WERI-Rb-1 (cell line): ENCODE measurements at regions not wholly inside any gene's neighbourhood (a gene's known extent, or its start where the extent isn't known, plus 50 kb on each side); places are given as distances from the start of the nearest gene placed in this dataset.

Source experiments
- DNase-seq: peaks from one replicate; pipeline ENCODE4 v3.0.0-alpha.2; 2020
- H3K27ac ChIP-seq: fragments of 250-450 bp; sonication (Bioruptor Pico); 2 replicates; pipeline ENCODE4 v1.5.1; 2020; ENCODE audit warnings: mild to moderate bottlenecking, moderate library complexity
- H3K27me3 ChIP-seq: fragments of 250-450 bp; sonication (Bioruptor Pico); 2 replicates; pipeline ENCODE4 v1.5.1; 2021; ENCODE audit warnings: mild to moderate bottlenecking, low read depth, moderate library complexity; ENCODE audit not compliant: insufficient read depth, severe bottlenecking
- H3K36me3 ChIP-seq: fragments of 250-450 bp; sonication (Bioruptor Pico); 2 replicates; pipeline ENCODE4 v1.5.1; 2020; ENCODE audit warnings: mild to moderate bottlenecking, moderate library complexity
- H3K4me3 ChIP-seq: 2 replicates; pipeline ENCODE4 v1.5.1; 2011; ENCODE audit warnings: low read depth, mild to moderate bottlenecking, control low read depth, low read length
- H3K9me3 ChIP-seq: fragments of 250-450 bp; sonication (Bioruptor Pico); 2 replicates; pipeline ENCODE4 v1.5.1; 2021; ENCODE audit warnings: mild to moderate bottlenecking, moderate library complexity; ENCODE audit not compliant: severe bottlenecking
- CTCF ChIP-seq: IDR thresholded peaks from 2 replicates; pipeline ENCODE4 v1.5.1; 2011; ENCODE audit warnings: low read depth, mild to moderate bottlenecking, control low read depth, inconsistent platforms, low read length

DNA sequence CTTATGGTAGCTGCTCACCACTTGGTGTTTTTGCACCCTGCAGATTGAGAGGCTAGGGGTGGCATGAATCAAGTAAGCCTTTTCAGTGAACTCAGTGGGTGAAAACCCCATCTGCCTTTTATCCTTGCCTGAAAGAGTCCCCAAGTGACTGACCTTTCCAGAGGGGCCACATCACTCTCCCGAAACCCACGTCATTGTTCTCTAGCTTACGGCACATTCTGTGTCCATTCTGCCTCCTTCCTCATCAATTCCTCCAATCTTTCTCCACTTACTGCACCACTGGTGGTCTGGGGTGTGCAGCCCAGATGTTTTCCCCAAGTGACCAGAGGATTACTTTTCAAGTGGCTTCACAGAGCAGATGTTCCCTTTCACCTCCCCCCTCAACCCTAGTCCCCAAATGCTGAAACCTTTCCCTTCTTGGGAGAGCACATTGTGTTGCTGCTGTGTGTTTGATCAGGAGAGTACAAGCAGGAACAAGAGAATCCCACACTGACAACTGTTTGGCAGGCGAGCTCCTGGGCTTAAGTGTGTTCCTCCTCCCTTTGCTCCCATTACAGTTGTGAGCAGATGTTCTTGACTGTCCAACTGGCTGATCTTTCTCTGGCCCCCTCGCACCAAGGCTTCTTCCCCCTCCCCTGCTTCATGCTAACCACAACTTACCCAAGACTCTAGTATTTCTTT is 138.0 kb upstream of the IGF1 start:
- Histone ChIP-seq H3K4me3 (no peak overlapping the region), H3K27ac (no peak overlapping the region), H3K9me3 (no peaks in the 10 kb centered on the region), H3K36me3 (no peaks in the 10 kb centered on the region), H3K27me3 (no peaks in the 10 kb centered on the region)
- no peak for TF ChIP-seq CTCF
- no peak for DNase-seq

DNA sequence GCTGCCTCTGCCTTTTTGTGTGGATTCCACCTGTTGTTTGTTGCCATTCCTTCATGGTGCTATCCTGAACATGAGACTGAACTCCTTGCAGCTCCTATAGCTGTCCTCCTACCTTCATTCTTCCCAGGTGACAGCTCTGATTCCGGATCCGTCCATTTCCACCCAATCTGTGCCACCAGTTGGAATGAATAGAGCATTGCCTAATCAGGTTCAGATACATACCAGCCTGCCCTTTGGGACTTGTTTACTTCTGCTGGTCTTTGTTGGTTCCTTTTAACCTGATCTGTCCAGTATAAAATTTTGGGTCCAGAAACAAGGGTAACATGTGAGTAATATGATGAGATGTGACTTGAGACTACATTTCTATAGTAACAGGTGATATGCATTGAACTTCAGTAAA is 136.3 kb upstream of the IGF1 start:
- H3K27ac ChIP-seq = no peak overlapping the region
- H3K36me3 ChIP-seq = no peaks in the 10 kb centered on the region
- no peak for TF ChIP-seq CTCF
- no peak for DNase-seq
- no peaks in the 10 kb centered on the region for H3K27me3 ChIP-seq
- H3K9me3 ChIP-seq = no peaks in the 10 kb centered on the region
- H3K4me3 ChIP-seq = no peak overlapping the region

DNA sequence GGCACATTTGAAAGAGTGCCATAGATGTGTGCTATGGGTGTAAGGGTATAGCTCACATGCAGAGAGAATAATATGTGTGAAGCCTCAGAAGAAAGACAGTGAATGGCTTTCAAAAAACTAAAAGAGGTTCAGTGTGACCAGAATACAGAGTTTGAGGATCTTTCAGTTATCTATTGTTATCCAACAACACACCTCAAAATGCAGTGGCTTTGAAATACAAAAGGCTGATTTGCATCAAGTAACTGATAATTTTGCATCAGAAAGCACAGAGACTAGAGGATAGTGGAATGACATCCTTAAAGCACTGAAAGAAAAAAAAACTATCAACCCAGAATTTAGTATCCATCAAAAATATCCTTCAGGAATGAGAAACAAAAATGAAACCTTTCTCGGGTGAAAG is 131.6 kb upstream of the IGF1 start:
- no peak for DNase-seq

DNA sequence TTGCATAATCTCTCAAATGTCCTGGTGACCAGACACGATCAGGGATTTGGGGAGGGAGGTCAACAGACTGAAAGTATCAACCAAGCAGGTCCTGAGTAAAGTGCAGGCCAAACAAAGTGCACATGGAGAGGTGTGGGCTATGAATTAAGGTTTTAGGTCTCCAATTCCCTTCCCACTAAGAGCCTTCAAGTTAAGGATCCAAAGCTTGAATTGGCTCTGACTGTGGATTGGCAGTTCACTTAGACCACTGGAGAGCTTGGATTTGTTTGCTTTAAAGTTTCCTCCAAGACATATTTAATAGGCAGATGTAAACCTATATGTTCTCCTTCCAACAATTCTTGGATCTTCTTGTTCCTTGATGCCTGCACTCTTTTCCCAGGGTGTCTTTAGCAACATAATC is 129.6 kb upstream of the IGF1 start:
- DNase-seq = no peak
- no peak for TF ChIP-seq CTCF
- no peak overlapping the region for H3K4me3 ChIP-seq
- no peaks in the 10 kb centered on the region for H3K27me3 ChIP-seq
- H3K36me3 ChIP-seq = no peaks in the 10 kb centered on the region
- H3K9me3 ChIP-seq = no peaks in the 10 kb centered on the region
- no peak overlapping the region for H3K27ac ChIP-seq

More for the DNA sequence above, 131.6 kb upstream of the IGF1 start:
- Histone ChIP-seq H3K36me3 (no peaks in the 10 kb centered on the region), H3K9me3 (no peaks in the 10 kb centered on the region), H3K4me3 (no peak overlapping the region), H3K27me3 (no peaks in the 10 kb centered on the region), H3K27ac (no peak overlapping the region)
- no peak for TF ChIP-seq CTCF

GRCh38 chr12:102603021-102603420 is 122.7 kb upstream of the IGF1 start:
- no peak for TF ChIP-seq CTCF
- Histone ChIP-seq H3K9me3 (no peaks in the 10 kb centered on the region), H3K4me3 (no peak overlapping the region), H3K36me3 (no peaks in the 10 kb centered on the region), H3K27ac (no peak overlapping the region), H3K27me3 (no peaks in the 10 kb centered on the region)
- DNase-seq = no peak

DNA sequence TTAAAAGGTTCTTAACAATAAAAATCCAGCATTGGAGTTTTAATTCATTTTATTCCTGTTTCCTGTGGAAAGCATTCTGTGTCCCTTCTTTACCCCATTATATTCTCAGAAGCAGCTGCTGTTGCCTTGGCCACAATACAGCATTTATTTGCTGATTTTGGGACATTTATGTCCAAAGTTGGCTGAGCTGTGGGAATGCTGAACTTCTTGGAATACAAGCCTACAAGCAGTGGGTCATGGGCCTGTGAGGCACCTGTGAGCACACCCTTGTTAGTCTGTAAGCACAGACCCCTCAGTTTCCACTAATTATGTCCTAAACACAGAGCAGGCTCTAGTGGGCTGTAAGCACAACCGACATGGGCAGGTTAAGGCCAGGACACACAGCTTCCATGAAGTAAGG is 122.2 kb upstream of the IGF1 start:
- TF ChIP-seq CTCF = no peak
- Histone ChIP-seq H3K36me3 (no peaks in the 10 kb centered on the region), H3K4me3 (no peak overlapping the region), H3K9me3 (no peaks in the 10 kb centered on the region), H3K27ac (no peak overlapping the region), H3K27me3 (no peaks in the 10 kb centered on the region)
- no peak for DNase-seq
